PC-3 (cell line): ENCODE measurements at regions not wholly inside any gene's neighbourhood (a gene's known extent, or its start where the extent isn't known, plus 50 kb on each side); places are given as distances from the start of the nearest gene placed in this dataset.

Source experiments
- ATAC-seq: fragments of 200-7000 bp; cut with Tn5 transposase; 2 replicates; pipeline ENCODE4 v1.9.1; 2020; ENCODE audit warnings: mild to moderate bottlenecking, moderate library complexity
- BruUV-seq: library from RNA; stranded (reverse); fragments of 400-500 nt; replicated peaks from 2 replicates; lab custom pipeline; 2021; lab: Mats Ljungman, UMichigan
- CTCF ChIA-PET: fragments of 300-600 bp; sonication (Branson Sonifier 250); formaldehyde crosslinking; loops from one replicate; lab custom pipeline; 2022; ENCODE audit warnings: antibody characterized with exemption; lab: Charles Lee
- POLR2A ChIA-PET: fragments of 300-600 bp; sonication (Branson Sonifier 250); formaldehyde crosslinking; loops from one replicate; lab custom pipeline; 2022; ENCODE audit warnings: antibody characterized with exemption; ENCODE audit not compliant: unreplicated experiment; lab: Charles Lee
- DNase-seq: peaks from one replicate; pipeline ENCODE4 v3.0.0-alpha.2; 2015
- H2AFZ ChIP-seq: fragments of 300-600 bp; sonication (generic); 2 replicates; pipeline ENCODE4 v1.6.0; 2016; ENCODE audit warnings: antibody characterized with exemption, low read length
- H3F3A ChIP-seq: fragments of 300-600 bp; sonication (generic); one replicate; pipeline ENCODE4 v1.6.0; 2017; ENCODE audit warnings: antibody characterized with exemption, low read length, control low read depth, mild to moderate bottlenecking; ENCODE audit not compliant: unreplicated experiment
- H3K27ac ChIP-seq: fragments of 300-600 bp; sonication (generic); 2 replicates; pipeline ENCODE4 v1.5.1; 2016; ENCODE audit warnings: mild to moderate bottlenecking, low read length
- H3K27me3 ChIP-seq: fragments of 300-600 bp; sonication (generic); 2 replicates; pipeline ENCODE4 v1.6.1; 2016; ENCODE audit warnings: low read length, mixed read lengths
- H3K36me3 ChIP-seq: fragments of 300-600 bp; sonication (generic); 2 replicates; pipeline ENCODE4 v1.6.1; 2016; ENCODE audit warnings: low read depth, mixed run types, low read length, mixed read lengths
- H3K4me1 ChIP-seq: fragments of 300-600 bp; sonication (generic); 2 replicates; pipeline ENCODE4 v1.5.1; 2016; ENCODE audit warnings: low read length; ENCODE audit not compliant: insufficient read depth
- H3K4me2 ChIP-seq: fragments of 300-600 bp; sonication (generic); 2 replicates; pipeline ENCODE4 v1.6.0; 2016; ENCODE audit warnings: low read length
- H3K4me3 ChIP-seq: fragments of 300-600 bp; sonication (generic); 2 replicates; pipeline ENCODE4 v1.5.1; 2016; ENCODE audit warnings: mild to moderate bottlenecking, low read length, mixed read lengths
- H3K79me2 ChIP-seq: fragments of 300-600 bp; sonication (generic); 2 replicates; pipeline ENCODE4 v1.6.1; 2017; ENCODE audit warnings: low read length, mixed read lengths
- H3K9ac ChIP-seq: fragments of 300-600 bp; sonication (generic); 2 replicates; pipeline ENCODE4 v1.6.0; 2016; ENCODE audit warnings: mild to moderate bottlenecking, low read length
- H3K9me2 ChIP-seq: fragments of 300-600 bp; sonication (generic); replicated peaks from 2 replicates; pipeline ENCODE4 v1.6.1; 2016; ENCODE audit warnings: mixed run types, low read length, mixed read lengths
- H3K9me3 ChIP-seq: fragments of 300-600 bp; sonication (generic); 2 replicates; pipeline ENCODE4 v1.6.1; 2016; ENCODE audit warnings: low read length, mixed read lengths
- H4K20me1 ChIP-seq: fragments of 300-600 bp; sonication (generic); 2 replicates; pipeline ENCODE4 v1.6.1; 2016; ENCODE audit warnings: low read length, mixed read lengths
- EZH2 ChIP-seq: fragments of 300-600 bp; sonication (generic); IDR thresholded peaks from one replicate; pipeline ENCODE4 v1.6.1; 2017; ENCODE audit warnings: antibody characterized with exemption, mild to moderate bottlenecking, low read length; ENCODE audit not compliant: unreplicated experiment
- EZH2phosphoT487 ChIP-seq: fragments of 300-600 bp; sonication (generic); IDR thresholded peaks from 2 replicates; pipeline ENCODE4 v1.6.1; 2018; ENCODE audit warnings: mild to moderate bottlenecking, antibody characterized with exemption, low read length, borderline replicate concordance
- intact Hi-C: fragments of 100-400 bp; cut with micrococcal nuclease; formaldehyde crosslinking; loops from 2 replicates; pipeline ENCODE4 v1.9.0; 2023
- TF ChIP-seq, protein P1 (sequence below): fragments of 300-600 bp; sonication (generic); conservative IDR thresholded peaks from 2 replicates; pipeline ENCODE4 v1.5.1; 2017; ENCODE audit warnings: antibody characterized with exemption, low read depth, mild to moderate bottlenecking, low read length

GRCh38 chr12:87901457-87901856, 127.7 kb downstream of the C12orf50 start:
- Histone ChIP-seq H3K27me3 (0 out of 2 replicates have a peak, but pooled peaks cover 3% of the 10 kb centered on the region), H3K9me2 (no peaks in the 10 kb centered on the region), H3K27ac (no peak overlapping the region), H2AFZ (no peak overlapping the region), H3F3A (no peaks in the 10 kb centered on the region), H3K4me3 (no peak overlapping the region), H3K9me3 (no peaks in the 10 kb centered on the region), H4K20me1 (no peaks in the 10 kb centered on the region), H3K9ac (no peak overlapping the region), H3K36me3 (no peaks in the 10 kb centered on the region), H3K79me2 (no peaks in the 10 kb centered on the region), H3K4me1 (no peaks in the 10 kb centered on the region), H3K4me2 (no peak overlapping the region)
- BruUV-seq, result no TSS peak
- DNase-seq (no peak), ATAC-seq (no peak)
- intact Hi-C loops, result no loop called here
- TF ChIP-seq EZH2, result no peak
- ChIA-PET POLR2A (no interaction called here), CTCF (interaction anchor here (0.5 kb wide), 1 partner anchor 1007 kb away, joined by 5 read pairs; no protein-coding TSS in a partner anchor)

DNA sequence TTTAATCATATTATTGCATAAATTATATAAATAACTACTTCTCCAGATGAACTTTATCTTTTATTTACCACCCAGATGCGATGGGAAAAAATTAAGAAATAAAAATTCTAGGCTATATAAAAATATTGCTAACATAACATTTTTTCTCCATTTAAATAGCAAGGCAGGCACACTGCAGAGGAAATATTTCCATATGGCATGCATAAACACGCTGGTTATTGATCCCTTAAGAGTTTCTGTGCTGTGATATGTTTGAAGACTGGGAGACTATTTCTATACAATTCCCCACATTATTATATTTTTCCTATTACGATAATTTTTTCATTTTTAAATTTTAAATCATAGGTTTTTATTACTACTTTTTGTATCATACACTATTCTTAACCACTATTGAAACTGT, 131.5 kb downstream of the C12orf50 start:
- TF ChIP-seq, protein P1, sequence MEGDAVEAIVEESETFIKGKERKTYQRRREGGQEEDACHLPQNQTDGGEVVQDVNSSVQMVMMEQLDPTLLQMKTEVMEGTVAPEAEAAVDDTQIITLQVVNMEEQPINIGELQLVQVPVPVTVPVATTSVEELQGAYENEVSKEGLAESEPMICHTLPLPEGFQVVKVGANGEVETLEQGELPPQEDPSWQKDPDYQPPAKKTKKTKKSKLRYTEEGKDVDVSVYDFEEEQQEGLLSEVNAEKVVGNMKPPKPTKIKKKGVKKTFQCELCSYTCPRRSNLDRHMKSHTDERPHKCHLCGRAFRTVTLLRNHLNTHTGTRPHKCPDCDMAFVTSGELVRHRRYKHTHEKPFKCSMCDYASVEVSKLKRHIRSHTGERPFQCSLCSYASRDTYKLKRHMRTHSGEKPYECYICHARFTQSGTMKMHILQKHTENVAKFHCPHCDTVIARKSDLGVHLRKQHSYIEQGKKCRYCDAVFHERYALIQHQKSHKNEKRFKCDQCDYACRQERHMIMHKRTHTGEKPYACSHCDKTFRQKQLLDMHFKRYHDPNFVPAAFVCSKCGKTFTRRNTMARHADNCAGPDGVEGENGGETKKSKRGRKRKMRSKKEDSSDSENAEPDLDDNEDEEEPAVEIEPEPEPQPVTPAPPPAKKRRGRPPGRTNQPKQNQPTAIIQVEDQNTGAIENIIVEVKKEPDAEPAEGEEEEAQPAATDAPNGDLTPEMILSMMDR, result no peak
- TF ChIP-seq EZH2, result no peak
- no peak for TF ChIP-seq EZH2phosphoT487
- Histone ChIP-seq H3K4me2 (no peak overlapping the region), H3K9me2 (no peaks in the 10 kb centered on the region), H4K20me1 (no peaks in the 10 kb centered on the region), H3K36me3 (no peaks in the 10 kb centered on the region), H3K27me3 (0 out of 2 replicates have a peak, but pooled peaks cover 3% of the 10 kb centered on the region), H3K79me2 (no peaks in the 10 kb centered on the region), H2AFZ (no peak overlapping the region), H3F3A (no peaks in the 10 kb centered on the region), H3K4me1 (no peaks in the 10 kb centered on the region), H3K9me3 (no peaks in the 10 kb centered on the region), H3K27ac (no peak overlapping the region), H3K9ac (no peak overlapping the region), H3K4me3 (no peak overlapping the region)
- intact Hi-C loops, result no loop called here
- BruUV-seq, result no TSS peak
- ChIA-PET POLR2A (no interaction called here), CTCF (no interaction called here)
- no peak for DNase-seq
- ATAC-seq, result no peak

DNA sequence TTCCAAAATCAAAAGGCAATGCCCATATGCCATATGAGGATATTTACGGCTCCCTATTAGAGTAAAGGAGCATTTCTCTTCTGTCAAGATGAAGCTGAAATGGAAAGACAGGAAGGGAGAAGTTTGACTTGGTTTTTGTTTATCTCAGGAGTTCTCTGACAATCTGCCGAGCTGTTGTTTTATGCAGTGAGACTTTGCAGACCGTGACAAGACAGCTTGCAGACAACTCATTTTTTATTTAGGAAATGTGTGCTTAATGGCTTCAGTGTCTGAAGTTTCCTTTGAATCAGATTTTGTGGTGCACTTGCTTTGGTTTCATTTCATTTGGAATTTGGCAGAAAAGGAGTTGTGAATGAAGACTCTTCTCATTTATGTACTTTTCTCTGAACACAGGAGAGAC, 145.4 kb downstream of the C12orf50 start:
- Histone ChIP-seq H3K79me2 (no peaks in the 10 kb centered on the region), H3K27me3 (no peaks in the 10 kb centered on the region), H3F3A (no peaks in the 10 kb centered on the region), H3K4me3 (no peak overlapping the region), H3K9me2 (no peaks in the 10 kb centered on the region), H3K27ac (no peak overlapping the region), H3K9me3 (no peaks in the 10 kb centered on the region), H3K4me1 (no peaks in the 10 kb centered on the region), H2AFZ (no peak overlapping the region), H3K4me2 (no peak overlapping the region), H3K9ac (no peak overlapping the region), H3K36me3 (no peaks in the 10 kb centered on the region), H4K20me1 (no peaks in the 10 kb centered on the region)
- CTCF ChIA-PET, result no interaction called here
- BruUV-seq, result no TSS peak
- intact Hi-C loops, result no loop called here
- TF ChIP-seq EZH2, result no peak
- no peak for TF ChIP-seq EZH2phosphoT487
- TF ChIP-seq, protein P1, result no peak
- ATAC-seq, result no peak
- POLR2A ChIA-PET, result no interaction called here
- no peak for DNase-seq
